HL-60 (cell line): ENCODE measurements at regions not wholly inside any gene's neighbourhood (a gene's known extent, or its start where the extent isn't known, plus 50 kb on each side); places are given as distances from the start of the nearest gene placed in this dataset.

Source experiments
- DNase-seq, 2 experiments: peaks; one replicate each; pipeline ENCODE4 v3.0.0-alpha.2; 2010 to 2020; ENCODE audit warnings: low read depth in 1 of 2, low spot score in 1 of 2
- H3K27ac ChIP-seq: fragments of 250-450 bp; sonication (Bioruptor Pico); replicated peaks from 2 replicates; pipeline ENCODE4 v1.5.1; 2020; ENCODE audit warnings: mild to moderate bottlenecking, moderate library complexity
- H3K27me3 ChIP-seq: fragments of 250-450 bp; sonication (Bioruptor Pico); 2 replicates; pipeline ENCODE4 v1.5.1; 2021; ENCODE audit warnings: mild to moderate bottlenecking, moderate library complexity; ENCODE audit not compliant: insufficient read depth, poor library complexity, severe bottlenecking
- H3K4me3 ChIP-seq: replicated peaks from 2 replicates; pipeline ENCODE4 v1.5.1; 2011; ENCODE audit warnings: mild to moderate bottlenecking, control low read depth, low read length; ENCODE audit not compliant: insufficient read depth
- GABPA ChIP-seq: IDR thresholded peaks from 2 replicates; pipeline ENCODE4 v1.6.1; 2012; ENCODE audit warnings: low read depth
- POLR2AphosphoS5 ChIP-seq: IDR thresholded peaks from 2 replicates; pipeline ENCODE4 v1.6.1; 2012; ENCODE audit warnings: low read depth
- SPI1 ChIP-seq: IDR thresholded peaks from 2 replicates; pipeline ENCODE4 v1.6.1; 2012; ENCODE audit warnings: low read depth, mild to moderate bottlenecking, borderline replicate concordance
- TF ChIP-seq, protein P1 (sequence below): IDR thresholded peaks from one replicate; pipeline ENCODE4 v1.5.1; 2011; ENCODE audit warnings: low read length, control low read depth, inconsistent platforms; ENCODE audit not compliant: insufficient read depth
- TF ChIP-seq, protein P2 (sequence below): IDR thresholded peaks from 2 replicates; pipeline ENCODE4 v1.6.1; 2012; ENCODE audit warnings: low read depth; ENCODE audit not compliant: insufficient replicate concordance

DNA sequence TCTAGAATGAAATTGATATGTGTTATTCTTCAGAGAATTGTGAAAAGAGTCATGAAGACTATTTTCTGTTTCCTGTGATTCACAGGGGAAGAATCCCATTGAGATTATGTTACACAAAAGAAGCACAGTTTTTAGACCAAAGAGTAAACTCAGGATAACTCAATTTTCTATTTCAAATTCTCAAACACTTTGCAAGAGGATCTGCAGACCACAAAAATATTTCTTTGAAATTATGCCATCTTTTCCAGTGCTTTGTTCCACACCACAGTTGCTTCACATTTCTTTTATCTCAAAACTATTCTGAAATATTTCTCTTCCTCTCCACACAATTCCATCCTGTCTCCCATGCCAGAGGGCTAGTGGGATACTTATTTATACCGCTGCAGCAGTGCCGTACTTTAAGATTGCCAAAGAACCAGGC, 188.9 kb upstream of the FOXG1 start:
- Histone ChIP-seq H3K27ac (no peak overlapping the region), H3K27me3 (no peaks in the 10 kb centered on the region), H3K4me3 (no peak overlapping the region)
- DNase-seq, result no peak
- no peak for TF ChIP-seq GABPA
- no peak for TF ChIP-seq SPI1
- TF ChIP-seq, protein P1, sequence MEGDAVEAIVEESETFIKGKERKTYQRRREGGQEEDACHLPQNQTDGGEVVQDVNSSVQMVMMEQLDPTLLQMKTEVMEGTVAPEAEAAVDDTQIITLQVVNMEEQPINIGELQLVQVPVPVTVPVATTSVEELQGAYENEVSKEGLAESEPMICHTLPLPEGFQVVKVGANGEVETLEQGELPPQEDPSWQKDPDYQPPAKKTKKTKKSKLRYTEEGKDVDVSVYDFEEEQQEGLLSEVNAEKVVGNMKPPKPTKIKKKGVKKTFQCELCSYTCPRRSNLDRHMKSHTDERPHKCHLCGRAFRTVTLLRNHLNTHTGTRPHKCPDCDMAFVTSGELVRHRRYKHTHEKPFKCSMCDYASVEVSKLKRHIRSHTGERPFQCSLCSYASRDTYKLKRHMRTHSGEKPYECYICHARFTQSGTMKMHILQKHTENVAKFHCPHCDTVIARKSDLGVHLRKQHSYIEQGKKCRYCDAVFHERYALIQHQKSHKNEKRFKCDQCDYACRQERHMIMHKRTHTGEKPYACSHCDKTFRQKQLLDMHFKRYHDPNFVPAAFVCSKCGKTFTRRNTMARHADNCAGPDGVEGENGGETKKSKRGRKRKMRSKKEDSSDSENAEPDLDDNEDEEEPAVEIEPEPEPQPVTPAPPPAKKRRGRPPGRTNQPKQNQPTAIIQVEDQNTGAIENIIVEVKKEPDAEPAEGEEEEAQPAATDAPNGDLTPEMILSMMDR, result no peak
- TF ChIP-seq, protein P2, sequence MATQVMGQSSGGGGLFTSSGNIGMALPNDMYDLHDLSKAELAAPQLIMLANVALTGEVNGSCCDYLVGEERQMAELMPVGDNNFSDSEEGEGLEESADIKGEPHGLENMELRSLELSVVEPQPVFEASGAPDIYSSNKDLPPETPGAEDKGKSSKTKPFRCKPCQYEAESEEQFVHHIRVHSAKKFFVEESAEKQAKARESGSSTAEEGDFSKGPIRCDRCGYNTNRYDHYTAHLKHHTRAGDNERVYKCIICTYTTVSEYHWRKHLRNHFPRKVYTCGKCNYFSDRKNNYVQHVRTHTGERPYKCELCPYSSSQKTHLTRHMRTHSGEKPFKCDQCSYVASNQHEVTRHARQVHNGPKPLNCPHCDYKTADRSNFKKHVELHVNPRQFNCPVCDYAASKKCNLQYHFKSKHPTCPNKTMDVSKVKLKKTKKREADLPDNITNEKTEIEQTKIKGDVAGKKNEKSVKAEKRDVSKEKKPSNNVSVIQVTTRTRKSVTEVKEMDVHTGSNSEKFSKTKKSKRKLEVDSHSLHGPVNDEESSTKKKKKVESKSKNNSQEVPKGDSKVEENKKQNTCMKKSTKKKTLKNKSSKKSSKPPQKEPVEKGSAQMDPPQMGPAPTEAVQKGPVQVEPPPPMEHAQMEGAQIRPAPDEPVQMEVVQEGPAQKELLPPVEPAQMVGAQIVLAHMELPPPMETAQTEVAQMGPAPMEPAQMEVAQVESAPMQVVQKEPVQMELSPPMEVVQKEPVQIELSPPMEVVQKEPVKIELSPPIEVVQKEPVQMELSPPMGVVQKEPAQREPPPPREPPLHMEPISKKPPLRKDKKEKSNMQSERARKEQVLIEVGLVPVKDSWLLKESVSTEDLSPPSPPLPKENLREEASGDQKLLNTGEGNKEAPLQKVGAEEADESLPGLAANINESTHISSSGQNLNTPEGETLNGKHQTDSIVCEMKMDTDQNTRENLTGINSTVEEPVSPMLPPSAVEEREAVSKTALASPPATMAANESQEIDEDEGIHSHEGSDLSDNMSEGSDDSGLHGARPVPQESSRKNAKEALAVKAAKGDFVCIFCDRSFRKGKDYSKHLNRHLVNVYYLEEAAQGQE, result no peak
- TF ChIP-seq POLR2AphosphoS5, result no peak

DNA sequence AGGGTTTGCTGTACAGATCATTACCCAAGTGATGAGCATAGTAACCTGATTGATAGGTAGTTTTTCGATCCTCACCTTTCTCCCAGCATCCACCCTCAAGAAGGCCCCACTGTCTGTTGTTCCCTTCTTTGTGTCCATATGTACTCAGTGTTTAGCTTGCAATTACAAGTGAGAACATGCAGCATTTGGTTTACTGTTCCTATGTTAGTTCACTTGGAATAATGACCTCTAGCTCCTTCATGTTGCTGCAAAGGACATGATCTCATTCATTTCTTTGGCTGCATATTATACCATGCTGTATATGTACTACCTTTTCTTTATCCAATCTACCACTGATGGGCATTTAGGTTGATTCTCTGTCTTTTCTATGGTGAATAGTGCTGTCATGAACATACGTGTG, 181.6 kb upstream of the FOXG1 start:
- no peak for TF ChIP-seq SPI1
- TF ChIP-seq, protein P1, result no peak
- TF ChIP-seq POLR2AphosphoS5, result no peak
- TF ChIP-seq GABPA, result no peak
- TF ChIP-seq, protein P2, result no peak
- H3K27ac ChIP-seq, result no peak overlapping the region
- H3K27me3 ChIP-seq, result no peaks in the 10 kb centered on the region
- no peak overlapping the region for H3K4me3 ChIP-seq
- no peak for DNase-seq

DNA sequence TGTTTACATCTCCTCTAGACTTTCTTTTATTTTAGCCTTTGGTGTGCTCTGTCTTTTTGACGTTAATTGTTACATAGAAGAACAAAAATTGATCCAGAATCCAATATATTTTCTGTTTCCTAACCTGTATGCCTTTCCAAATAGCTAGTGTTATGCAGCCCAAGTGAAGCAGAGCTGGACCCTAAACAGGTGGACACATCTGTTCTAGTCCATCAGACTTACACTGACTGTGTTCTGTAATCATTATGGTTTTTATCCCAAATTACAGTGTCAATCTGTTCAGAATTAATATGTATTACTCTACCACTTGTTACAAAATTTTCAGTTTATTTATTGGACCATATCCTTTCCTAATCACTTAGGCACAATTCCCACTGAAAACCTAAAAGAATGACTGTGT, 176.8 kb upstream of the FOXG1 start:
- Histone ChIP-seq H3K27me3 (no peaks in the 10 kb centered on the region), H3K27ac (no peak overlapping the region), H3K4me3 (no peak overlapping the region)
- TF ChIP-seq, protein P2, result no peak
- TF ChIP-seq SPI1, result no peak
- no peak for TF ChIP-seq GABPA
- no peak for DNase-seq

DNA sequence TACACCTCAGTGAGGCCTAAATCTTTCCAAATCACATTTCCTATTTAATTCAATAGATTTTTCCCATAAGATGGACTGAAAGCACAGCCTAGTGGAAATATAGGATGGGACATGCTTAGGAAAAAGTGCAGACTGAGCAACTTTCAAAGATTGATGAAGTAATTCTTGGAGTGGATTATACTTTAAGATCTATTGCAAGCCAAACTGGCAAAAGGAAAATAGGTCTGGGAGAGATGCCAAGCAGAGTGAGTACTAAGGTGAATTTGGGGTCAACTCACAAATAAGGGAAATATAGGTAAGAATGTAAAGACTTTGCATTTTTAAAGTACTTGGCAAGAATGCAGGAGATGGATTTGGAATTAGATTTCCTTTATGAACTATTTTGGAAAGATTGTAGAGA, 170.2 kb upstream of the FOXG1 start:
- Histone ChIP-seq H3K27ac (no peak overlapping the region), H3K27me3 (no peaks in the 10 kb centered on the region), H3K4me3 (no peak overlapping the region)
- TF ChIP-seq, protein P1, result no peak
- TF ChIP-seq SPI1 (no peak), GABPA (no peak), POLR2AphosphoS5 (no peak)
- TF ChIP-seq, protein P2, result no peak
- DNase-seq, result no peak
